ENCODE measurements at regions not wholly inside any gene's neighbourhood (a gene's known extent, or its start where the extent isn't known, plus 50 kb on each side); places are given as distances from the start of the nearest gene placed in this dataset.

- Histone ChIP-seq H2AK9ac (replicated peaks; ENCODE audit: low read depth, low read length, poor library complexity) (no peak overlapping the region), H3K4me2 (ENCODE audit: low read depth, low read length) (no peak overlapping the region), H3K36me3 (ENCODE audit: control insufficient read depth, insufficient read depth, low read length) (no peaks in the 10 kb centered on the region), H3K4ac (ENCODE audit: low read depth, low read length) (no peak overlapping the region), H3K23ac (ENCODE audit: low read depth, low read length) (no peak overlapping the region), H2AK5ac (ENCODE audit: low read depth, low read length) (no peak overlapping the region), H3K56ac (ENCODE audit: extremely low read depth, insufficient read depth, low read length) (no peak overlapping the region), H2BK20ac (ENCODE audit: low read depth, low read length) (no peak overlapping the region), H3K79me1 (ENCODE audit: low read depth in 1 of 2, low read length in 2 of 2) (no peaks in the 10 kb centered on the region), H4K8ac (ENCODE audit: low read depth in 2 of 2, low read length in 2 of 2) (no peak overlapping the region), H2BK120ac (ENCODE audit: low read depth, low read length) (no peak overlapping the region), H3K4me3 (ENCODE audit: insufficient read depth, low read depth, low read length) (no peak overlapping the region), H4K5ac (ENCODE audit: low read depth, low read length) (no peak overlapping the region), H3K4me1 (ENCODE audit: control insufficient read depth, insufficient read depth, low read length) (no peaks in the 10 kb centered on the region), H3K9me3 (ENCODE audit: control insufficient read depth, insufficient read depth, low read length) (no peaks in the 10 kb centered on the region), H3K27ac (ENCODE audit: insufficient read depth, low read length) (no peak overlapping the region), H3K14ac (replicated peaks; ENCODE audit: low read depth, low read length) (no peak overlapping the region), H3K18ac (ENCODE audit: low read depth, low read length) (no peak overlapping the region), H4K91ac (ENCODE audit: insufficient read depth, low read depth, low read length) (no peak overlapping the region), H2BK5ac (ENCODE audit: low read depth, low read length, poor library complexity, severe bottlenecking) (no peak overlapping the region), H3K27me3 (ENCODE audit: control insufficient read depth, insufficient read depth, low read length) (no peaks in the 10 kb centered on the region; the same call in 1 of the 2 replicates), H2BK15ac (ENCODE audit: low read depth, low read length) (no peak overlapping the region), H3K9me1 (ENCODE audit: insufficient read depth, low read length) (no peaks in the 10 kb centered on the region), H3K9ac (ENCODE audit: low read depth, low read length) (no peak overlapping the region), H2AFZ (replicated peaks; ENCODE audit: low read length, poor library complexity) (no peak overlapping the region), H4K20me1 (ENCODE audit: insufficient read depth, low read length) (no peaks in the 10 kb centered on the region)
- ATAC-seq (ENCODE audit: low read depth) (no peak), DNase-seq (no peak)
- CTCF ChIA-PET, result interaction anchor here (0.6 kb wide), 1 partner anchor 336 kb away, joined by 3 read pairs; no protein-coding TSS in a partner anchor
- TF ChIP-seq RFX5 (IDR thresholded peaks at IDR 0.05; ENCODE audit: low read depth, low read length) (no peak), CTCF (conservative IDR thresholded peaks at IDR 0.05; ENCODE audit: low read depth, low read length) (no peak), MXI1 (IDR thresholded peaks at IDR 0.05; ENCODE audit: borderline replicate concordance, low read depth, low read length) (no peak), ELK1 (IDR thresholded peaks at IDR 0.05; ENCODE audit: borderline replicate concordance, low read depth, low read length) (no peak), SMC3 (IDR thresholded peaks at IDR 0.05; ENCODE audit: low read depth, low read length) (no peak), MAFK (IDR thresholded peaks at IDR 0.05; ENCODE audit: low read depth, low read length) (no peak), MAZ (IDR thresholded peaks at IDR 0.05; ENCODE audit: borderline replicate concordance, low read depth, low read length) (no peak), CEBPB (IDR thresholded peaks at IDR 0.05; ENCODE audit: low read depth, low read length) (no peak), POLR2A (IDR thresholded peaks at IDR 0.05; ENCODE audit: low read depth, low read length) (no peak), USF2 (IDR thresholded peaks at IDR 0.05; ENCODE audit: low read depth, low read length) (no peak), RAD21 (IDR thresholded peaks at IDR 0.05; ENCODE audit: low read length) (no peak), FOS (IDR thresholded peaks at IDR 0.05; ENCODE audit: low read depth, low read length) (no peak)
- in situ Hi-C loops (cut with MboI; ENCODE audit: low sequenced_read_pairs) (no loop called here), intact Hi-C loops (cut with micrococcal nuclease) (no loop called here), dilution Hi-C loops (cut with HindIII; ENCODE audit: low sequenced_read_pairs, unreplicated experiment) (no loop called here)
- POLR2A ChIA-PET (ENCODE audit: unreplicated experiment), result no interaction called here
- WGBS, 2 experiments (ENCODE audit: extremely low coverage in 2 of 2, insufficient read length in 1 of 2), result 62% methylated on average over 4 of the region's 8 CpGs; no CpG with 5 or more reads in 1 of the 2 experiments
- no TSS peak for BruUV-seq (replicated peaks)
Measured at GRCh38 chr12:4214877-4215228, 58.7 kb upstream of the CCND2 start.

Measured in IMR-90 (cell line).